ENCODE measurements at regions not wholly inside any gene's neighbourhood (a gene's known extent, or its start where the extent isn't known, plus 50 kb on each side); places are given as distances from the start of the nearest gene placed in this dataset.

DNA sequence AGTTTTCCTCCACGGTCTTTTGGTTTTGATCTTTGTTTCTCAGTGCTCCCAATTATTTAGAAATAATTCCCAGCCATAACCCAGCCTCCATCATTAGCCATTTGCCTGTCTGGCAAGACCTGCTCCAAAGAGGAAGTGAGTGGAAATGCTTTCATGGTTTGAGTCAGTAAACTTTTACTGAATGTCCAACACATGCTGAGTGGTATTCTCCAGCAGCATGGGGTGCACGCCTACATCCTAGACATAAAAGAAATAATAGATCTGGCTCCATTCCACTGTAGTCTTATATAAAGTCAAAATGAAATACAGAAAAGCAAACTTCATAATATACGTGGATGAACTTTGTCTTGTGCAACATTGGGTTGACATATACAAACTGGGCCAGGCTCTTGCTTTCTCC, 757.2 kb downstream of the TLE1 start:
- TF ChIP-seq, protein P1, sequence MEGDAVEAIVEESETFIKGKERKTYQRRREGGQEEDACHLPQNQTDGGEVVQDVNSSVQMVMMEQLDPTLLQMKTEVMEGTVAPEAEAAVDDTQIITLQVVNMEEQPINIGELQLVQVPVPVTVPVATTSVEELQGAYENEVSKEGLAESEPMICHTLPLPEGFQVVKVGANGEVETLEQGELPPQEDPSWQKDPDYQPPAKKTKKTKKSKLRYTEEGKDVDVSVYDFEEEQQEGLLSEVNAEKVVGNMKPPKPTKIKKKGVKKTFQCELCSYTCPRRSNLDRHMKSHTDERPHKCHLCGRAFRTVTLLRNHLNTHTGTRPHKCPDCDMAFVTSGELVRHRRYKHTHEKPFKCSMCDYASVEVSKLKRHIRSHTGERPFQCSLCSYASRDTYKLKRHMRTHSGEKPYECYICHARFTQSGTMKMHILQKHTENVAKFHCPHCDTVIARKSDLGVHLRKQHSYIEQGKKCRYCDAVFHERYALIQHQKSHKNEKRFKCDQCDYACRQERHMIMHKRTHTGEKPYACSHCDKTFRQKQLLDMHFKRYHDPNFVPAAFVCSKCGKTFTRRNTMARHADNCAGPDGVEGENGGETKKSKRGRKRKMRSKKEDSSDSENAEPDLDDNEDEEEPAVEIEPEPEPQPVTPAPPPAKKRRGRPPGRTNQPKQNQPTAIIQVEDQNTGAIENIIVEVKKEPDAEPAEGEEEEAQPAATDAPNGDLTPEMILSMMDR (IDR thresholded peaks at IDR 0.05) = no peak
- TF ChIP-seq POLR2A (IDR thresholded peaks at IDR 0.05) (no peak), EP300 (IDR thresholded peaks at IDR 0.05) (no peak)

Data from sigmoid colon (tissue), 4 donors.